SU-DHL-6 (cell line): ENCODE measurements at regions not wholly inside any gene's neighbourhood (a gene's known extent, or its start where the extent isn't known, plus 50 kb on each side); places are given as distances from the start of the nearest gene placed in this dataset.

ENCODE experiments used
- CTCF ChIP-seq: fragments of 200-600 bp; sonication (generic); IDR thresholded peaks from one replicate; pipeline ENCODE4 v1.5.1; 2017; ENCODE audit warnings: antibody characterized with exemption, mild to moderate bottlenecking, low read length, moderate library complexity; ENCODE audit not compliant: insufficient read depth, poor library complexity, severe bottlenecking
- EZH2phosphoT487 ChIP-seq: fragments of 200-600 bp; sonication (generic), shearing (Covaris generic); conservative IDR thresholded peaks from 2 replicates; pipeline ENCODE4 v1.6.1; 2018; ENCODE audit warnings: mild to moderate bottlenecking, antibody characterized with exemption, low read length, moderate library complexity, mixed read lengths

- TF ChIP-seq CTCF (no peak), EZH2phosphoT487 (no peak)
Measured at GRCh38 chr2:144730711-144731110, 210.8 kb upstream of the ZEB2 start.
